ENCODE measurements at regions not wholly inside any gene's neighbourhood (a gene's known extent, or its start where the extent isn't known, plus 50 kb on each side); places are given as distances from the start of the nearest gene placed in this dataset.

GRCh38 chr10:44459671-44460070, 74.8 kb upstream of the CXCL12 start (continued):
- TF ChIP-seq HSF4 (CRISPR knock-in tag; IDR thresholded peaks at IDR 0.05; ENCODE audit: borderline replicate concordance): no peak
- TF ChIP-seq BRF1 (IDR thresholded peaks at IDR 0.05; ENCODE audit: borderline replicate concordance, extremely low read depth, insufficient read length): no peak

GRCh38 chr10:44460416-44460815, 75.5 kb upstream of the CXCL12 start:
- CTCF ChIA-PET (ENCODE audit: low intra/inter-chr PET ratio): no interaction called here
- H2AFZ ChIP-seq (ENCODE audit: low read depth, low read length): no peak overlapping the region
- H3K9ac ChIP-seq (ENCODE audit: insufficient read depth in 1 of 2, low read depth in 2 of 2, low read length in 2 of 2): no peak overlapping the region
- in situ Hi-C loops (cut with MboI): no loop called here
- H4K20me1 ChIP-seq (replicated peaks; ENCODE audit: control insufficient read depth, insufficient read depth, low read length): 0 out of 2 replicates have a peak, but pooled peaks cover 2% of the 10 kb centered on the region
- intact Hi-C loops (cut with micrococcal nuclease): no loop called here
- no peak for DNase-seq (ENCODE audit: extremely low read depth in 1 of 4, low spot score in 3 of 4)
- no peak for ATAC-seq
- no peaks in the 10 kb centered on the region for H3K9me1 ChIP-seq (ENCODE audit: control insufficient read depth, insufficient read depth, low read length)
- H3K4me2 ChIP-seq (ENCODE audit: insufficient read depth, low read length): no peak overlapping the region
- no peaks in the 10 kb centered on the region for H3K4me1 ChIP-seq (replicated peaks in 1 of 2; ENCODE audit: control insufficient read depth in 2 of 2, insufficient read depth in 2 of 2, low read length in 2 of 2)
- BruUV-seq (replicated peaks): no TSS peak
- H3K27me3 ChIP-seq (ENCODE audit: control insufficient read depth in 2 of 2, insufficient read depth in 2 of 2, low read length in 2 of 2): peaks cover 0 to 5% of the 10 kb centered on the region in 2 experiments; a peak in 1 of 5 replicates
- H3K36me3 ChIP-seq (ENCODE audit: control insufficient read depth, insufficient read depth, low read length): no peaks in the 10 kb centered on the region
- H3K79me2 ChIP-seq (ENCODE audit: control insufficient read depth, insufficient read depth, low read length): no peaks in the 10 kb centered on the region
- FAIRE-seq: no peak
- TF ChIP-seq NFE2 (IDR thresholded peaks at IDR 0.05; ENCODE audit: low read depth) (no peak), CEBPG (CRISPR knock-in tag; IDR thresholded peaks at IDR 0.05) (no peak), CEBPG (tag; conservative IDR thresholded peaks at IDR 0.05 in 1 of 2, IDR thresholded peaks at IDR 0.05 in 1 of 2) (peak in 1 of 2 experiments; percentile 47; a peak in 2 of 4 replicates)
- 0% methylated on average over 1 of the region's 1 CpG for WGBS (ENCODE audit: insufficient coverage, low coverage, missing lambda C conversion rate)
- no peaks in the 10 kb centered on the region for H3K9me3 ChIP-seq (replicated peaks; ENCODE audit: control insufficient read depth, insufficient read depth, low read depth, low read length)
- H3K27ac ChIP-seq (ENCODE audit: extremely low read depth, low read depth, low read length): no peak overlapping the region
- POLR2A ChIA-PET: no interaction called here
- no peak overlapping the region for H3K4me3 ChIP-seq

All from K562 (cell line).